PFSK-1 (cell line): ENCODE measurements at regions not wholly inside any gene's neighbourhood (a gene's known extent, or its start where the extent isn't known, plus 50 kb on each side); places are given as distances from the start of the nearest gene placed in this dataset.

Experiments
- FOXP2 ChIP-seq: optimal IDR thresholded peaks from 2 replicates; pipeline ENCODE3; 2011; ENCODE audit warnings: borderline replicate concordance, control low read depth, inconsistent platforms; ENCODE audit not compliant: insufficient read depth; ENCODE audit errors: extremely low read length, extremely low read depth
- POLR2AphosphoS5 ChIP-seq: IDR thresholded peaks from 2 replicates; pipeline ENCODE4 v1.6.1; 2012; ENCODE audit warnings: low read depth, mild to moderate bottlenecking, control low read depth, low read length, moderate library complexity
- REST ChIP-seq, 2 experiments: IDR thresholded peaks; 2 replicates each; pipeline versions ENCODE4 v1.6.1 to v1.8.0; 2011 to 2012; ENCODE audit warnings: low read depth in 2 of 2, low read length in 2 of 2, control low read depth in 1 of 2, inconsistent platforms in 1 of 2, mild to moderate bottlenecking in 1 of 2, moderate library complexity in 1 of 2; ENCODE audit not compliant: insufficient read depth in 1 of 2
- SIN3A ChIP-seq: IDR thresholded peaks from 2 replicates; pipeline ENCODE4 v1.6.1; 2012; ENCODE audit warnings: mild to moderate bottlenecking, low read length, moderate library complexity, borderline replicate concordance; ENCODE audit not compliant: insufficient read depth
- TAF1 ChIP-seq: IDR thresholded peaks from 2 replicates; pipeline ENCODE4 v1.6.1; 2012; ENCODE audit warnings: low read length, control low read depth, borderline replicate concordance; ENCODE audit not compliant: insufficient read depth

GRCh38 chr5:111854186-111854585 lies 97.2 kb upstream of the NREP start:
- no peak for TF ChIP-seq REST (IDR thresholded peaks at IDR 0.05; ENCODE audit: insufficient read depth in 1 of 2, low read depth in 2 of 2, low read length in 2 of 2)
- no peak for TF ChIP-seq POLR2AphosphoS5
- TF ChIP-seq SIN3A = no peak
- TF ChIP-seq TAF1 = no peak
- no peak for TF ChIP-seq FOXP2
